Fibroblast of the aortic adventitia (primary cell): ENCODE measurements at regions not wholly inside any gene's neighbourhood (a gene's known extent, or its start where the extent isn't known, plus 50 kb on each side); places are given as distances from the start of the nearest gene placed in this dataset.

Source experiments
- DNase-seq: peaks from one replicate; pipeline ENCODE4 v3.0.0-alpha.2; 2010; ENCODE audit warnings: low read depth
- H3K4me3 ChIP-seq: 2 replicates; pipeline ENCODE4 v1.5.1; 2011; ENCODE audit warnings: low read depth, mild to moderate bottlenecking, control low read depth, low read length, moderate library complexity
- TF ChIP-seq, protein P1 (sequence below): IDR thresholded peaks from 2 replicates; pipeline ENCODE4 v1.5.1; 2011; ENCODE audit warnings: mild to moderate bottlenecking, low read length, control low read depth, inconsistent platforms; ENCODE audit not compliant: insufficient read depth

DNA sequence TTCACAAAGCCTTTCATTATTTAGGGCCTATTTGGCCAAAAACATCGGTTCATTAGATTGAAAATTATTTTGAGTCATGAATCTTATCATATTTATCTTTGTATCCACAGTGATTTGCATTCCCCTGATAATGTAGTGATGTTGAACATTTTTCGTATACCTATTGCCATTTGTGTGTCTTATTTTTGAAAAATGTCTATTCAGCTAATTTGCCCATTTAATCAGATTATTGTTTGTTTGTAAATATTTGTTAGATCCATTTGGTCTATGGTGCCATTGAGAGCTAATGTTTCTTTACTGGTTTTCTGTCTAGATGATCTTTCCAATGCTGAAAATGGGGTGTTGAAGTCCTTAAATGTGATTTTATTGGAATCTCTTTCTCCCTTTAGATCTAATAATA, 439.2 kb upstream of the TYRP1 start:
- TF ChIP-seq, protein P1, sequence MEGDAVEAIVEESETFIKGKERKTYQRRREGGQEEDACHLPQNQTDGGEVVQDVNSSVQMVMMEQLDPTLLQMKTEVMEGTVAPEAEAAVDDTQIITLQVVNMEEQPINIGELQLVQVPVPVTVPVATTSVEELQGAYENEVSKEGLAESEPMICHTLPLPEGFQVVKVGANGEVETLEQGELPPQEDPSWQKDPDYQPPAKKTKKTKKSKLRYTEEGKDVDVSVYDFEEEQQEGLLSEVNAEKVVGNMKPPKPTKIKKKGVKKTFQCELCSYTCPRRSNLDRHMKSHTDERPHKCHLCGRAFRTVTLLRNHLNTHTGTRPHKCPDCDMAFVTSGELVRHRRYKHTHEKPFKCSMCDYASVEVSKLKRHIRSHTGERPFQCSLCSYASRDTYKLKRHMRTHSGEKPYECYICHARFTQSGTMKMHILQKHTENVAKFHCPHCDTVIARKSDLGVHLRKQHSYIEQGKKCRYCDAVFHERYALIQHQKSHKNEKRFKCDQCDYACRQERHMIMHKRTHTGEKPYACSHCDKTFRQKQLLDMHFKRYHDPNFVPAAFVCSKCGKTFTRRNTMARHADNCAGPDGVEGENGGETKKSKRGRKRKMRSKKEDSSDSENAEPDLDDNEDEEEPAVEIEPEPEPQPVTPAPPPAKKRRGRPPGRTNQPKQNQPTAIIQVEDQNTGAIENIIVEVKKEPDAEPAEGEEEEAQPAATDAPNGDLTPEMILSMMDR = no peak
- DNase-seq = no peak
- H3K4me3 ChIP-seq = no peak overlapping the region

DNA sequence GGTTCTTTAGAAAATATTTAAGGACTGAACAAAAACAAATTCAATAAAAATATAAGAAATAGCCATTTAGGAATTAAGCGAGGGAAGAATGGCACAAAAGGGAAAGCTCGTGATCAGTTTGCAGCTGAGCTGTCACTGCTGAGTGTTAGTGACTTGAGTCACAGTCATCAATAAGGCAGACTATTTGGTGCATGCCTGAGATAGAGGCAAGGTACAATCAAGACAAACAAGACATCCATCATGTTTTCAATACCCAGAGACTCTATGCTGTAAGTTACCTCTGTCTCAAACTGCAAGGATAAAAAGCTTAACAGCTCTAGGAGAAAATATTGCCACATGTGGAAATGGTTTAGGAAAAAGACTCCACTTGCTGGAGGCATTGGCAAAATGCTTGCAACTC, 426.4 kb upstream of the TYRP1 start:
- H3K4me3 ChIP-seq = no peak overlapping the region
- DNase-seq = no peak
- TF ChIP-seq, protein P1 = no peak

DNA sequence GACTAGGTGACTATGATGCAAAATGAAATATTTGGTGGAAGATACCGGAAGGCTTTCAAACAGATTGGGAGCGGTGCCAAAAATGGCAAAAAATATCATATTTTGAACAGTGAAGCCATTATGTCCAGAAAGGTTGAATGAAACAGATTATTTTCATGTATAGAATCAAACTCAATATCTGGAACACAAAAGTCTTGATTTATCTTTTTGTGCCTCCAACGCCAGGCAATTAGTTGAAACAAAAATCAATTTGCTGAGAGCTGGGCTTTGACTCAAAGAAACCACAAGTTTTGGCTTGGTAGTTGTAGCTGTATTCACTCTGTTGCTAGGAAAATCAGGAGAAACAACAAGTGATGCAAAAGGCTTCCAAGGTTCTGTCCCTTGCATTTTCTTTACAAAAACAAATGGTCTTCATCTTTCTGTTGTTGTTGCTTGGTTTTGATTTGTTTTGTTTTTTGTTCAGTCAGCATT, 421.7 kb upstream of the TYRP1 start:
- no peak for DNase-seq
- no peak overlapping the region for H3K4me3 ChIP-seq
- TF ChIP-seq, protein P1 = no peak

DNA sequence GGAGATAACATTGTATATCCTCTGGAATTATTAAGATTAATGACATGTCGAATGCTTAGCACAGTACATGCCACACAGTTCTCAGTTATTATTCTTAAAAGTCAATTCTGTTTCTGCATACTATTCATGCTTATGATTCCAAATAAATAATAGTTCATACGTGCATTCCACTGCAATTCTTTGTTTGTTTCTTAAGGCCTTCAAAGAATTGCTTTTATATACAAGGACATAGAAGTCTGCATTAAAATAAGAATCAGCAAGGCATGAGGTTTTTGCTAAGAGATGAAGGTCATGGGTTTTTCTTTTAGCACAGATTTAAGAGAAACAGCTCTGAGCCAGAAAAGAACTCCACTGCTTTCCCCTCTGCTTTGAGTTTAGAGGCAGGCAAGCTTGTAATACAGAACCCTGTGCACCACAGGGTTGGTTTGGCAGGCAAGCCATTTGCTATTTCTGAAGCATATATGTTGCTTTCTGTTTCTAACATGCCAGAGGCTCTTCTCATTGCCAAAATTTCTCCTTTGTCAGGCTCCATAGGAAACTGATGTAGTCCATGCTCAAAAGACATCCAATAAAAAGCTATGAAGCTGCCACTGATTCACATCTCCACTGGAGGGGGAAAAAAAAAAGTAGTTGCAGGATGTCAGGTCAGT, 420.6 kb upstream of the TYRP1 start:
- TF ChIP-seq, protein P1 = no peak
- no peak overlapping the region for H3K4me3 ChIP-seq
- peak; percentile 0 for DNase-seq

DNA sequence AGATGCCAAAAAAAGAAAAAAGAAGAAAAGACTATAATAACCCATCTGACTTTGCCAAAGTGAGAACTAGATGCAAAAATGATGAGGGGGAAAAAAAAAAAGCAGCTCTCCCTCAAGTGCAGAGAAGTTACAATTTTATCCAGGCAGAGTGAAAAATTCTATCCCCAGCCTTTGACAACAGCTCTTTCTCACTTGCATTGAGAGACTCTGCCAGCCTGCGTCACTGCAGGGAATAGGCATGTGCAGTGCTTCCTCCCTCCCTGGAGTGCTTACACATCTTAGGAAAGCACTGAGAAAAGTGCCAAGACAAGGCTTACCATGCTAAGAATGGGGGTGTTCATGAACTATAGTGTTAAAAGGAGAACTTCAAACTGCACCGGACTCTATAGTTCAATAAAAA, 418.6 kb upstream of the TYRP1 start:
- DNase-seq = no peak
- TF ChIP-seq, protein P1 = no peak

DNA sequence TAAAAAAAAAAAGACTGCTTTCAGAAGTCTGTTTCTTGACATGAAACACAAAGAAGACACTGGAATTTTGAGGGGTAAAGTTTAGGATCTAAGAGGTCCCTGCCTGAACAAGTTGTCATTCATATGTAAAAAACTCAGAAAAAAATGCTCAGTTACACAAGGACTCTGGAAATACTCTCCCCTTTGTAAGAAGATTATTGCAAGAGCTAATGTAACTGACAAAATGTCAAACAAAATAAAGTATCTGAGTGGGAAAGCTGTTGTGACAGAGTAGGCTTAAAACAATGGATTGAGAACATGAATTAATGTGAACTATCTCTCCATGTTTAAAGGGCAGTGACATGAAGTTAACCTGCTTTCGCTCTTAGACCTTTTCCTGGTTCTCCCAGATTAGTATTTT, 416.7 kb upstream of the TYRP1 start:
- TF ChIP-seq, protein P1 = no peak
- no peak for DNase-seq

More for the DNA sequence above, 418.6 kb upstream of the TYRP1 start:
- no peak overlapping the region for H3K4me3 ChIP-seq

DNA sequence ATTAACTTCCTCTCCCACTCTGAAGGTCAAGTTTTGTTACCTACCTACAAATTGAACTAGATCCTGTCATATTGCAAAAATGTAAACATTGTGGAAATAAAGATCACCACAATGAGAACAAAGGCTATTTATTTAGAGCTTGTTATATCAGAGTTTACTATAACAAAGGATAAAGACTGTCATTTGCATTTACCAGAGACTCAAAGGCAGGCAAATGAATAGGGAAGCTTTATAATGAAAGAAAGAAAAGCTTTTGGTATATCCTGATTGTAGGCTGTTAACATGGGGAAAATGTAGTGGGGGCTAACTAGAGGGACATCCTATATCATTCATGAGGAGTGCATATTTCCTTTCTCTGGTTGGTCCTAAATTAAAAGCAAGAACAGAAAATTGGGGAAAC, 403.5 kb upstream of the TYRP1 start:
- no peak for DNase-seq
- TF ChIP-seq, protein P1 = no peak
- H3K4me3 ChIP-seq = no peak overlapping the region

More for the DNA sequence above, 416.7 kb upstream of the TYRP1 start:
- H3K4me3 ChIP-seq = no peak overlapping the region
